OCI-LY1 (cell line): ENCODE measurements at regions not wholly inside any gene's neighbourhood (a gene's known extent, or its start where the extent isn't known, plus 50 kb on each side); places are given as distances from the start of the nearest gene placed in this dataset.

Experiments used
- H2AFZ ChIP-seq: fragments of 200-600 bp; sonication (generic), shearing (Covaris generic); 2 replicates; pipeline ENCODE4 v1.6.0; 2014; ENCODE audit warnings: antibody characterized with exemption, mild to moderate bottlenecking, low read length
- H3F3A ChIP-seq: fragments of 200-600 bp; sonication (generic), shearing (Covaris generic); 2 replicates; pipeline ENCODE4 v1.6.0; 2014; ENCODE audit warnings: mild to moderate bottlenecking, antibody characterized with exemption, low read length, moderate library complexity; ENCODE audit not compliant: insufficient read depth
- H3K27ac ChIP-seq: fragments of 200-600 bp; sonication (generic); 2 replicates; pipeline ENCODE4 v1.5.1; 2014; ENCODE audit warnings: low read length, mixed run types, mild to moderate bottlenecking, low read depth; ENCODE audit not compliant: poor library complexity, severe bottlenecking
- H3K27me3 ChIP-seq: fragments of 200-600 bp; sonication (generic); 2 replicates; pipeline ENCODE4 v1.6.0; 2014; ENCODE audit warnings: antibody characterized with exemption, mild to moderate bottlenecking, low read length, moderate library complexity; ENCODE audit not compliant: insufficient read depth
- H3K36me3 ChIP-seq: fragments of 200-600 bp; sonication (generic); 2 replicates; pipeline ENCODE4 v1.6.1; 2014; ENCODE audit warnings: mild to moderate bottlenecking, antibody characterized with exemption, low read length, moderate library complexity, mixed read lengths; ENCODE audit not compliant: insufficient read depth
- H3K4me1 ChIP-seq: fragments of 200-600 bp; sonication (generic); 2 replicates; pipeline ENCODE4 v1.5.1; 2014; ENCODE audit warnings: mild to moderate bottlenecking, low read length, moderate library complexity; ENCODE audit not compliant: insufficient read depth, severe bottlenecking
- H3K4me2 ChIP-seq: fragments of 200-600 bp; sonication (generic), shearing (Covaris generic); 2 replicates; pipeline ENCODE4 v1.6.1; 2014; ENCODE audit warnings: low read length
- H3K4me3 ChIP-seq: fragments of 200-600 bp; sonication (generic); 2 replicates; pipeline ENCODE4 v1.5.1; 2014; ENCODE audit warnings: low read length, low read depth, mild to moderate bottlenecking, mixed read lengths; ENCODE audit not compliant: poor library complexity, severe bottlenecking
- H3K79me2 ChIP-seq: fragments of 200-600 bp; shearing (Covaris generic); 2 replicates; pipeline ENCODE4 v1.6.1; 2016; ENCODE audit warnings: mixed run types, low read length, mixed read lengths; ENCODE audit not compliant: insufficient read depth
- H3K9ac ChIP-seq: fragments of 200-600 bp; sonication (generic), shearing (Covaris generic); 2 replicates; pipeline ENCODE4 v1.6.1; 2014; ENCODE audit warnings: mild to moderate bottlenecking, low read length, mixed read lengths
- H3K9me2 ChIP-seq: fragments of 200-600 bp; sonication (generic), shearing (Covaris generic); 2 replicates; pipeline ENCODE4 v1.6.1; 2014; ENCODE audit warnings: low read depth, mild to moderate bottlenecking, low read length, mixed read lengths
- H3K9me3 ChIP-seq: fragments of 200-600 bp; shearing (Covaris generic); 2 replicates; pipeline ENCODE4 v1.6.1; 2014; ENCODE audit warnings: low read length, mixed read lengths
- H4K20me1 ChIP-seq: fragments of 200-600 bp; sonication (generic), shearing (Covaris generic); 2 replicates; pipeline ENCODE4 v1.6.0; 2016; ENCODE audit warnings: mild to moderate bottlenecking, low read length; ENCODE audit not compliant: insufficient read depth
- EZH2 ChIP-seq: fragments of 200-600 bp; sonication (generic), shearing (Covaris generic); IDR thresholded peaks from 2 replicates; pipeline ENCODE4 v1.8.0; 2017; ENCODE audit warnings: borderline replicate concordance, mixed run types, mild to moderate bottlenecking, antibody characterized with exemption, low read length, moderate library complexity, mixed read lengths
- TF ChIP-seq, protein P1 (sequence below): fragments of 200-600 bp; sonication (generic), shearing (Covaris generic); IDR thresholded peaks from 2 replicates; pipeline ENCODE4 v1.5.1; 2017; ENCODE audit warnings: mild to moderate bottlenecking, antibody characterized with exemption, low read length, moderate library complexity, mixed read lengths

DNA sequence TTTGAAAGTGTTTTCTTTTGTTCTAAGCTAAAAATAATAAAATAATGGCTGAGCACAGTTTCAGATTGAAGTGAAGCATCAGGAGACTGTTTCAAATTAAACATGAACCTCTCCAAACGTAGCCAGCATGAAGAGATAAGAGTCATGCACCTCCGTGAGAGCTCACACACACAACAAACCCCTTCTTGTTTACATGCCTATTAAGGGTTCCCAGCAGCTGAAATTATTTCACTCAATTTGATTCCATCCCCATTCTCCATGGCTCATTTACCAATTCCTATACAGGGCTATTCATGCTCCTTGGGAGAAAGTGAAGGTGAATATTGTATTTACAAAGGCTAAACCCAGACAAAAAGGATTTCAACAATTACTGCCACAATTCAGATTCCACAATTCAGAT lies 954.1 kb upstream of the INTU start:
- no peaks in the 10 kb centered on the region for H3K4me1 ChIP-seq
- no peak overlapping the region for H2AFZ ChIP-seq
- no peaks in the 10 kb centered on the region for H3F3A ChIP-seq
- H3K4me2 ChIP-seq = no peak overlapping the region
- no peak overlapping the region for H3K4me3 ChIP-seq
- H3K36me3 ChIP-seq = no peaks in the 10 kb centered on the region
- H4K20me1 ChIP-seq = no peaks in the 10 kb centered on the region
- TF ChIP-seq, protein P1, sequence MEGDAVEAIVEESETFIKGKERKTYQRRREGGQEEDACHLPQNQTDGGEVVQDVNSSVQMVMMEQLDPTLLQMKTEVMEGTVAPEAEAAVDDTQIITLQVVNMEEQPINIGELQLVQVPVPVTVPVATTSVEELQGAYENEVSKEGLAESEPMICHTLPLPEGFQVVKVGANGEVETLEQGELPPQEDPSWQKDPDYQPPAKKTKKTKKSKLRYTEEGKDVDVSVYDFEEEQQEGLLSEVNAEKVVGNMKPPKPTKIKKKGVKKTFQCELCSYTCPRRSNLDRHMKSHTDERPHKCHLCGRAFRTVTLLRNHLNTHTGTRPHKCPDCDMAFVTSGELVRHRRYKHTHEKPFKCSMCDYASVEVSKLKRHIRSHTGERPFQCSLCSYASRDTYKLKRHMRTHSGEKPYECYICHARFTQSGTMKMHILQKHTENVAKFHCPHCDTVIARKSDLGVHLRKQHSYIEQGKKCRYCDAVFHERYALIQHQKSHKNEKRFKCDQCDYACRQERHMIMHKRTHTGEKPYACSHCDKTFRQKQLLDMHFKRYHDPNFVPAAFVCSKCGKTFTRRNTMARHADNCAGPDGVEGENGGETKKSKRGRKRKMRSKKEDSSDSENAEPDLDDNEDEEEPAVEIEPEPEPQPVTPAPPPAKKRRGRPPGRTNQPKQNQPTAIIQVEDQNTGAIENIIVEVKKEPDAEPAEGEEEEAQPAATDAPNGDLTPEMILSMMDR = no peak
- TF ChIP-seq EZH2 = no peak
- no peak overlapping the region for H3K27ac ChIP-seq
- no peaks in the 10 kb centered on the region for H3K9me3 ChIP-seq
- no peak overlapping the region for H3K9ac ChIP-seq
- H3K27me3 ChIP-seq = no peaks in the 10 kb centered on the region
- no peaks in the 10 kb centered on the region for H3K79me2 ChIP-seq
- no peaks in the 10 kb centered on the region for H3K9me2 ChIP-seq

DNA sequence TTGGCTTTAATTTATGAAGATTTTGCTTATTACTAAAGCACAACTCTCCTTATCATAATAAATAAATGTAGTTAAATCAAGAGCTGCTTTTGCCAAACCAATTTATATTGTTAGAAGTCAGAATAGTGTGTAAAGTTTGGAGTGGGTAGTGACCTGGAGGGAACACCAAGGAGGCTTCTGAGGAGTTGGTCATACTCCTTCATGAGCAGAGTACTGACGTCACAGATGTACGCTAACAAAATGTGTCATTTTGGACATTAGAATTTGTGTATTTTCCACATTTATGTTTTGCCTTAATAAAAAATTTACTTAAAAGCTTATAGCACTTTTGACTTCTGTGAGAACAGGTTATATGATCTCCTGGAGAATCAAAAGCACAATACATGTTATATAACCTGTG lies 953.5 kb upstream of the INTU start:
- TF ChIP-seq EZH2 = no peak
- TF ChIP-seq, protein P1 = no peak
- no peaks in the 10 kb centered on the region for H3K9me3 ChIP-seq

DNA sequence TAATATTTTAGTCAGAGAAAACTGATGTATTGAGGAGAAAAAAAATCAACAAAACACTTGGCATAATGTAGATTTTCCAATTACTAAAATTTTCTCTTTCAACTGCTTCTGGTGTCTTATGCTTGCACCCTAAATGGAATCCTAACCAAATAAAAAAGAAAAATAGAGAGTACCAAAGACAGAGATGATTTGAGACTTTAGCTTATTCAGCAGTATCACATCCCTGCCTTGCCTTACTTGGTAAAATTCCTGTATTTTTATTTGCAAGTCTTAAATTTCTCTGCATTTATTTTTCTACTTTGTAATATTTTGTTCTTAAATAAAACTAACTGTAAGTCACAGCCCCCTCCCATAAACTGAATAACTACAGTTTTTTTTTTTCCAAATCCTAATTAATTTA lies 950.5 kb upstream of the INTU start:
- no peaks in the 10 kb centered on the region for H3K9me3 ChIP-seq
- H3K4me3 ChIP-seq = no peak overlapping the region
- H3K27me3 ChIP-seq = no peaks in the 10 kb centered on the region
- no peak for TF ChIP-seq EZH2
- TF ChIP-seq, protein P1 = no peak
- H3K4me2 ChIP-seq = no peak overlapping the region
- no peak overlapping the region for H3K27ac ChIP-seq
- no peaks in the 10 kb centered on the region for H3K36me3 ChIP-seq
- no peaks in the 10 kb centered on the region for H3F3A ChIP-seq
- no peaks in the 10 kb centered on the region for H3K79me2 ChIP-seq
- H2AFZ ChIP-seq = no peak overlapping the region
- no peaks in the 10 kb centered on the region for H3K4me1 ChIP-seq
- H3K9ac ChIP-seq = no peak overlapping the region
- no peaks in the 10 kb centered on the region for H3K9me2 ChIP-seq
- H4K20me1 ChIP-seq = no peaks in the 10 kb centered on the region

More for the DNA sequence above, 953.5 kb upstream of the INTU start:
- H3K27ac ChIP-seq = no peak overlapping the region
- H3K27me3 ChIP-seq = no peaks in the 10 kb centered on the region
- H3F3A ChIP-seq = no peaks in the 10 kb centered on the region
- no peak overlapping the region for H3K9ac ChIP-seq
- no peaks in the 10 kb centered on the region for H3K4me1 ChIP-seq
- H3K79me2 ChIP-seq = no peaks in the 10 kb centered on the region
- no peaks in the 10 kb centered on the region for H3K36me3 ChIP-seq
- H2AFZ ChIP-seq = no peak overlapping the region
- no peak overlapping the region for H3K4me2 ChIP-seq
- H3K4me3 ChIP-seq = no peak overlapping the region
- no peaks in the 10 kb centered on the region for H4K20me1 ChIP-seq
- H3K9me2 ChIP-seq = no peaks in the 10 kb centered on the region
